Retinal pigment epithelial cell (primary cell): ENCODE measurements at regions not wholly inside any gene's neighbourhood (a gene's known extent, or its start where the extent isn't known, plus 50 kb on each side); places are given as distances from the start of the nearest gene placed in this dataset.

Experiments used
- DNase-seq: peaks from one replicate; pipeline ENCODE4 v3.0.0-alpha.2; 2010; ENCODE audit warnings: low read depth
- H3K4me3 ChIP-seq: 2 replicates; pipeline ENCODE4 v1.5.1; 2011; ENCODE audit warnings: mild to moderate bottlenecking, low read length, control low read depth, moderate library complexity
- TF ChIP-seq, protein P1 (sequence below): conservative IDR thresholded peaks from 2 replicates; pipeline ENCODE4 v1.5.1; 2011; ENCODE audit warnings: low read depth, low read length, control low read depth, inconsistent platforms

DNA sequence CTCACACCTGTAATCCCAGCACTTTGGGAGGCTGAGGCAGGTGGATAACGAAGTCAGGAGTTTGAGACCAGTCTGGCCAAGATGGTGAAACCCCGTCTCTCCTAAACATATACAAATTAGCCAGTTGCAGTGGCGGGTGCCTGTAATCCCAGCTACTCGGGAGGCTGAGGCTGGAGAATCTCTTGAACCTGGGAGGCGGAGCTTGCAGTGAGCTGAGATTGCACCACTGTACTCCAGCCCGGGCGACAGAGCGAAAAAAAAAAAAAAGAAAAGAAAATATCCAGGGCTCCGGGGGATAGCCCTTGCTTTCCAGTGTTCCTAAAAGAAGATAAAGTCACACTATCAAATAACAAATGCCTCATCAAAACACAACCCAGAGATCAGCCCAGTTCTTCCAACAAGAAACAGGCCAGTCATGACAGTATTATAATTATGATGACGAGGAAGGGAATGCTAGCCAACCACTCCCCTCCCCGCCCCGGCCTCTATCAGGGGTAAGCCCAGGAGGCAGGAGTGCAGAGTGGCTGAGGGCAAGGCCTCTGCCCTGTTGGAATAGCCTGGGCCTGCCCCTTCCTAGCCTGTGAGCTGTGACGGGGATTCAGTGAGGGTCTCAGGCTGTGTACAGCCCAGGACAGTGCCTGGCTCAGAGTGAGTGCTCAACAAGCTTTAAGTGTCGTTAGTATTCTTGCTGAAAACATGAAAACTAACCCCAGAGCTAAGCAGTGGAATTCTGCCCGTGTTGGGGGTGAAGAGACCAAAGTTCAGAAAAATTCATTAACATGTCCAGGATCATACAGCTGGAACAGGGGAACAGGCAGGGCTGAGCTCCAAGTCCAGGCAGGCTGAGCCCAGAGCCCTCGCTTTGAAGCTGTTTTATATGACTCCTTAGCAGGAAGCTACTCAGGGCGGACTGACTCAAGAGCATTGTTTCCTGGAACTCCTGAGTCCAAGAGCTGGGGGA lies 54.3 kb downstream of the FAM241B start:
- no peak for DNase-seq
- H3K4me3 ChIP-seq = no peak overlapping the region
- TF ChIP-seq, protein P1, sequence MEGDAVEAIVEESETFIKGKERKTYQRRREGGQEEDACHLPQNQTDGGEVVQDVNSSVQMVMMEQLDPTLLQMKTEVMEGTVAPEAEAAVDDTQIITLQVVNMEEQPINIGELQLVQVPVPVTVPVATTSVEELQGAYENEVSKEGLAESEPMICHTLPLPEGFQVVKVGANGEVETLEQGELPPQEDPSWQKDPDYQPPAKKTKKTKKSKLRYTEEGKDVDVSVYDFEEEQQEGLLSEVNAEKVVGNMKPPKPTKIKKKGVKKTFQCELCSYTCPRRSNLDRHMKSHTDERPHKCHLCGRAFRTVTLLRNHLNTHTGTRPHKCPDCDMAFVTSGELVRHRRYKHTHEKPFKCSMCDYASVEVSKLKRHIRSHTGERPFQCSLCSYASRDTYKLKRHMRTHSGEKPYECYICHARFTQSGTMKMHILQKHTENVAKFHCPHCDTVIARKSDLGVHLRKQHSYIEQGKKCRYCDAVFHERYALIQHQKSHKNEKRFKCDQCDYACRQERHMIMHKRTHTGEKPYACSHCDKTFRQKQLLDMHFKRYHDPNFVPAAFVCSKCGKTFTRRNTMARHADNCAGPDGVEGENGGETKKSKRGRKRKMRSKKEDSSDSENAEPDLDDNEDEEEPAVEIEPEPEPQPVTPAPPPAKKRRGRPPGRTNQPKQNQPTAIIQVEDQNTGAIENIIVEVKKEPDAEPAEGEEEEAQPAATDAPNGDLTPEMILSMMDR = no peak

DNA sequence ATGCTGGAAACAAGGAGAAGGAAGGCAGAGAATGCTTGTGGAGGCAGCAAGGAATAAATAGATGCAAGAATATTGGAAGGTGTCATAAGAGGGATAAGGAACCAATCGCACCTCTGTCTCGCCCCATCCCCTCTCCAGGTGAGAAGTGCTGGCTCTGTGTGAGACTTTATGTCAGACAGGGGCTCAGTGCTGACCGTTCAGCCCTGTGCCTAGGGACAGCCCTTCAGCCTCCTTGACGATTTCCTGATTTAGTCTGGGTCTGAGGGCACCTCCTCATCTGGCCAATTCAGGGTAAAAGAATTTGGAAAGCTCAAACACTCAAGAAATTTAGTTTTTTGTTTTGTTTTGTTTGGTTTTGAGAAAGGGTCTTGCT lies 54.9 kb downstream of the FAM241B start:
- H3K4me3 ChIP-seq = no peak overlapping the region
- no peak for DNase-seq
- TF ChIP-seq, protein P1 = no peak

DNA sequence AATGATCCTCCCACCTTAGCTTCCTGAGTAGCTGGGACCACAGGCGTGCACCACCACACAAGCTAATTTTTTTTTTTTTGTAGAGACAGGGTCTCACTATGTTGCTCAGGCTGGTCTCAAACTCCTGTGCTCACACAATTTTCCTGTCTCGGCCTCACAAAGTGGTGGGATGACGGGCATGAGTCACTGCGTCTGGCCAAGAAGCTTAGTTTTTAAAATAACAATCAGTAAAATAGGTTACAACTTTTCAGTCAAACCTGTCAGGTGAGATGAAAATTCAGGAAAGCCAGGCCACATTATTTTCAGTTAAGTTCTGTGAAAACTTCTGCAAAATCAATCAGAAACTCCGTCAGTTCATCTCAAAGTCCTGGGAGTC lies 55.4 kb downstream of the FAM241B start:
- H3K4me3 ChIP-seq = no peak overlapping the region
- TF ChIP-seq, protein P1 = no peak
- DNase-seq = no peak

DNA sequence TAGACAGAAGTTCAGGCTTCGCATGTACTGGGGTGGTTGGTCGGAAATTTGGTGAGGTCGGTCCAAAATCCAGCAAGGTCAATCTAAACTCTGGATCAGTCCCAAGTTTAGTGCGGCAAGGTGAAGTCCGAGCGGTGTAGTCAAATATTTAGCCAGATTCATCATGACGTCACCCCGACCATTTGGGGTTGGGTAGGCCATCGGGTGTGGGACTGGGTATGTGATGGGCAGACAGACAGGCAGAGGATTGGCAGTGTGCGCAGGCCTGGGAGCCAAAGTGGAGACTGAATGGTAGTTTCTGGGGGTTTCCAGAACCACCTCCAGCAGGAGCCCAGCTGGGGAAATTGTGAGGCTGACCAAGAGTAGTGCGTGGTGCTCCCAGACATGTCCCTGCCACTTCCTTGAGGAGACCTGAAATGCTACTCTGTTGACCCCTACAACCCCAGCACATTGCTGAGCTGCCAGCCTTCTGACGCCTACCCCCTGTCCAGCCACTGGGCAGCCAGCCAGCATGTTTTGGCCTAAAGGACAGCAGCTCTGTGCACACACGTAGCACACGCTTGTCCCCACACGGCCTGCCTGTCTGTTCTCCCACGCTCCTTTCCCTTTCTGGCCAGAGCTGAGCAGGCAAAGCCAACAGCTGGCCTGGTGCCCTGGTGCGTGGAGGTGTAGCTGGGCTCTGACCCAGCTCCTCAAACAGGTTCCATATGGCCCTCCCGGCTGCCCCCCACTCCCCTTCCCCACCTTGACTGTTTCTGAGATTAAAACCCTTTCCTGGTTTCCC lies 55.9 kb downstream of the FAM241B start:
- no peak for DNase-seq
- no peak overlapping the region for H3K4me3 ChIP-seq
- TF ChIP-seq, protein P1 = no peak

DNA sequence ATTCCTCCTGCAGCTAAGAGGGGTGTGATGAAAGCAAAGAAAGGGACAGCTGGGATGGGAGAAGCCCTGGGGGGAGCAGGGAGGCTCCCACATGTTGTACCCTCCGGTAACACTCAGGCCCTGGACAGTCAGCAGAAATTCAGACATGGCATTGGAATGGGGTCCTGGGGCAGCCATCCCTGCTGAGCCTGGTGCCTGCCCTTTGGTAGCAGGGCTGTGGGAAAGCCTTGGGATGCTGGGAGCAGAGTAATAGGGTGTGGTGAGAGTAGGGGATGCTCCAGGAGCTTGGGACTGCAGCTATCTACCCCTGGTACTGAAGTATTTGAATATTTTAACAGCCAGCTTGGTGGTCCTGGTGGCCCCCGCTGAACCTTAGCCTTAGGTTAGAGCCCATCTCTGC lies 56.8 kb downstream of the FAM241B start:
- TF ChIP-seq, protein P1 = no peak
- no peak overlapping the region for H3K4me3 ChIP-seq
- no peak for DNase-seq

DNA sequence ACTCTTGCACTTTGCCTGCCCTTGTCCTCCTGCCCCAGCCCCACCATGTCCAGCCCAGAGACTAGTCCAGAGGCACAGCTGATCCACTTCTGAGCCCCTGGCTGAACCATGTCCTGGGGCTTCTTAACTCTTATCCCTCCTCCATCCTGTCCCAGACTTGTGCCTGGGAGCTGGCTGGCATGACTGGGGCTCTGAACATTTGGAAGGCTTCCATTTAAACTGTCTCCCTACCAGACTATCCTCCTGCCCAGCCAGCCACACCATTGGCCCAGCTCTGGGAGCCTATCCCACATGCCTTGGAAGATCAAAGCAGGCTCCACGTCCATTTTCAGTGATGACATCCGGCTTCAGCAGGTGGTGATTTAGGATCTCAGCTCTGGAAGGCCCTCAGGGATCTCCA lies 57.4 kb downstream of the FAM241B start:
- no peak for DNase-seq
- TF ChIP-seq, protein P1 = no peak
- H3K4me3 ChIP-seq = no peak overlapping the region
